ENCODE measurements at regions not wholly inside any gene's neighbourhood (a gene's known extent, or its start where the extent isn't known, plus 50 kb on each side); places are given as distances from the start of the nearest gene placed in this dataset.

GRCh38 chr6:113570641-113571040 is 286.5 kb upstream of the MARCKS start:
- Histone ChIP-seq H3K27ac (ENCODE audit: low read depth in 1 of 2, low read length in 2 of 2) (no peak overlapping the region), H3K9me3 (ENCODE audit: control insufficient read depth in 4 of 4, low read length in 3 of 4) (no peaks in the 10 kb centered on the region), H3K27me3 (ENCODE audit: control insufficient read depth in 4 of 4, insufficient read depth in 4 of 4, low read length in 3 of 4) (no peaks in the 10 kb centered on the region), H3K36me3 (ENCODE audit: control insufficient read depth in 4 of 4, insufficient read depth in 3 of 4, low read depth in 1 of 4, low read length in 3 of 4) (no peaks in the 10 kb centered on the region), H3K4me3 (ENCODE audit: low read depth in 1 of 3, low read length in 3 of 3) (no peak overlapping the region), H3K9ac (ENCODE audit: low read depth in 1 of 2, low read length in 2 of 2) (no peak overlapping the region), H3K4me1 (ENCODE audit: control insufficient read depth in 4 of 4, insufficient read depth in 4 of 4, low read length in 3 of 4) (no peaks in the 10 kb centered on the region)
- WGBS, result 88% methylated on average over 3 of the region's 3 CpGs
- no peak for DNase-seq (ENCODE audit: low spot score)
- TF ChIP-seq REST (IDR thresholded peaks at IDR 0.05) (no peak), NR2F2 (IDR thresholded peaks at IDR 0.05) (no peak), TAF1 (conservative IDR thresholded peaks at IDR 0.05) (no peak), CTCF (IDR thresholded peaks at IDR 0.05; ENCODE audit: low read depth, low read length, missing input control) (no peak), RAD21 (IDR thresholded peaks at IDR 0.05) (no peak), HNF4G (IDR thresholded peaks at IDR 0.05) (no peak), YY1 (IDR thresholded peaks at IDR 0.05) (no peak), JUND (IDR thresholded peaks at IDR 0.05) (no peak), RXRA (IDR thresholded peaks at IDR 0.05) (no peak), GABPA (IDR thresholded peaks at IDR 0.05 in 1 of 2, conservative IDR thresholded peaks at IDR 0.05 in 1 of 2) (no peak), HNF4A (conservative IDR thresholded peaks at IDR 0.05) (no peak), ZBTB33 (IDR thresholded peaks at IDR 0.05) (no peak), FOXA2 (IDR thresholded peaks at IDR 0.05) (no peak), SP1 (IDR thresholded peaks at IDR 0.05) (no peak), EGR1 (IDR thresholded peaks at IDR 0.05; ENCODE audit: low read depth in 2 of 2) (no peak), FOXA1 (IDR thresholded peaks at IDR 0.05) (no peak)
- TF ChIP-seq, protein P1, sequence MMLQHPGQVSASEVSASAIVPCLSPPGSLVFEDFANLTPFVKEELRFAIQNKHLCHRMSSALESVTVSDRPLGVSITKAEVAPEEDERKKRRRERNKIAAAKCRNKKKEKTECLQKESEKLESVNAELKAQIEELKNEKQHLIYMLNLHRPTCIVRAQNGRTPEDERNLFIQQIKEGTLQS (IDR thresholded peaks at IDR 0.05), result no peak
- TF ChIP-seq, protein P2, sequence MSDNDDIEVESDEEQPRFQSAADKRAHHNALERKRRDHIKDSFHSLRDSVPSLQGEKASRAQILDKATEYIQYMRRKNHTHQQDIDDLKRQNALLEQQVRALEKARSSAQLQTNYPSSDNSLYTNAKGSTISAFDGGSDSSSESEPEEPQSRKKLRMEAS (IDR thresholded peaks at IDR 0.05), result no peak
